BJ (cell line): ENCODE measurements at regions not wholly inside any gene's neighbourhood (a gene's known extent, or its start where the extent isn't known, plus 50 kb on each side); places are given as distances from the start of the nearest gene placed in this dataset.

Experiments
- CTCF ChIA-PET: fragments of 350-600 bp; formaldehyde crosslinking; extraction: SDS; loops from one replicate; lab custom pipeline; 2021; ENCODE audit warnings: antibody characterized with exemption, inconsistent platforms; lab: Yijun Ruan, JAX
- POLR2A ChIA-PET: fragments of 300-600 bp; sonication (Branson Sonifier 250); formaldehyde crosslinking; extraction: SDS; loops from one replicate; lab custom pipeline; 2021; ENCODE audit warnings: antibody characterized with exemption; lab: Charles Lee
- DNase-seq: peaks from one replicate; pipeline ENCODE4 v3.0.0-alpha.2; 2011; ENCODE audit warnings: low read depth
- H3K27me3 ChIP-seq: 2 replicates; pipeline ENCODE4 v1.6.0; 2011; ENCODE audit warnings: low read length; ENCODE audit not compliant: control insufficient read depth, insufficient read depth
- H3K36me3 ChIP-seq: 2 replicates; pipeline ENCODE4 v1.5.1; 2011; ENCODE audit warnings: low read length; ENCODE audit not compliant: control insufficient read depth, insufficient read depth
- H3K4me3 ChIP-seq: 2 replicates; pipeline ENCODE4 v1.5.1; 2011; ENCODE audit warnings: low read depth, mild to moderate bottlenecking, control low read depth, low read length
- CTCF ChIP-seq: IDR thresholded peaks from 2 replicates; pipeline ENCODE4 v1.5.1; 2011; ENCODE audit warnings: low read depth, mild to moderate bottlenecking, control low read depth, inconsistent platforms, low read length, moderate library complexity; ENCODE audit not compliant: insufficient read depth

- Histone ChIP-seq H3K4me3 (no peak overlapping the region), H3K36me3 (no peaks in the 10 kb centered on the region), H3K27me3 (no peaks in the 10 kb centered on the region)
- no peak for TF ChIP-seq CTCF
- POLR2A ChIA-PET = no interaction called here
- no peak for DNase-seq
- CTCF ChIA-PET = no interaction called here
Observed at GRCh38 chr6:104186831-104187230, 672.9 kb downstream of the HACE1 start.

- ChIA-PET POLR2A (no interaction called here), CTCF (no interaction called here)
- H3K4me3 ChIP-seq = no peak overlapping the region
- no peak for DNase-seq
- H3K36me3 ChIP-seq = no peaks in the 10 kb centered on the region
- H3K27me3 ChIP-seq = no peaks in the 10 kb centered on the region
- TF ChIP-seq CTCF = no peak
Observed at GRCh38 chr6:104183816-104184435, 675.8 kb downstream of the HACE1 start.

DNA sequence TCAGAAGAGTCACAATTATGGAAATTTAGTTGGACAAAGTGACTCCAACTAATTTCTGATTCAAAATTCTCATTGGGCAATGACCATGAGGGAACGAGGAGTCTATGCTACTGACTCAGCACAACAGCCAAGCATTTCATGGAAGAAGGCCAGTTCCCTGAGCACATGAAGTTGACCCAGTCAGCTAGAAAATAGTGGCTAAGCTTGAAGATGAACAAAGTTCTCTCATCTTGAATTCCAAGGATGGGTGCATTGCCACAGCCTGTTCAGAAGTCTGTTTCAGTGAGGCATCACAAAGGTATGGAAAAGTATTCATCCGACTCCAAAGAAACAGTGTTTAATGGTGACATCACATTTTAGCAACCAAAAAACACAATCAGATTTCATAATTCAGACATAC lies 676.9 kb downstream of the HACE1 start:
- Histone ChIP-seq H3K36me3 (no peaks in the 10 kb centered on the region), H3K4me3 (no peak overlapping the region), H3K27me3 (no peaks in the 10 kb centered on the region)
- ChIA-PET CTCF (no interaction called here), POLR2A (no interaction called here)
- TF ChIP-seq CTCF = no peak
- no peak for DNase-seq

- Histone ChIP-seq H3K4me3 (no peak overlapping the region), H3K36me3 (no peaks in the 10 kb centered on the region), H3K27me3 (no peaks in the 10 kb centered on the region)
- no peak for TF ChIP-seq CTCF
- ChIA-PET CTCF (no interaction called here), POLR2A (no interaction called here)
- DNase-seq = no peak
Observed at GRCh38 chr6:104173668-104174067, 686.1 kb downstream of the HACE1 start.

DNA sequence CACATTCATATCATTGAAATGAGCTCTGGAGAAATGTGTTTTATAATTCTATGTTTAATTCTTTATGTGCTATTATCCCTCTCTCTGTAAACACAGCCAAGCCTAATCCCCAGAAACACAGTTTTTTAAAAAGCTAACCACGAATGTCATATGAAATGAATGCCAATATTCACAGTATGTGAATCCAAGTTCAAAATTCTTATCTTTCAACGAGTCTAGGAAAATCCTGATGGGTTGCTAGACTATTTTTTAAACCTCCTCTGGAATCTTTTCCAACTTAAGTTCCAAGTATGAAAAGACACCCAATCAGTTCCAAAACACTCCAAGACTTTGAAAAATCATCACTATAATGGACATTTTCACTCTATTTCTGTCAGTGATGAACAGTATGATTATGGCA lies 689.3 kb downstream of the HACE1 start:
- Histone ChIP-seq H3K4me3 (no peak overlapping the region), H3K36me3 (no peaks in the 10 kb centered on the region), H3K27me3 (no peaks in the 10 kb centered on the region)
- no peak for DNase-seq
- ChIA-PET POLR2A (no interaction called here), CTCF (interaction anchor here (0.6 kb wide), 1 partner anchor 202 kb away, joined by 3 read pairs; no protein-coding TSS in a partner anchor)
- no peak for TF ChIP-seq CTCF
